Breast epithelium (tissue), 3 donors: ENCODE measurements at regions not wholly inside any gene's neighbourhood (a gene's known extent, or its start where the extent isn't known, plus 50 kb on each side); places are given as distances from the start of the nearest gene placed in this dataset.

Source experiments
- POLR2A ChIP-seq: fragments of 450-650 bp; IDR thresholded peaks from one replicate; pipeline ENCODE4 v1.6.1; 2016; ENCODE audit warnings: antibody characterized with exemption, mild to moderate bottlenecking, moderate library complexity
- TF ChIP-seq, protein P1 (sequence below), 3 donors: fragments of 450-650 bp; IDR thresholded peaks; one replicate each; pipeline ENCODE4 v1.5.1; 2016 to 2017; ENCODE audit warnings: antibody characterized with exemption in 3 of 3, mild to moderate bottlenecking in 3 of 3, moderate library complexity in 3 of 3

DNA sequence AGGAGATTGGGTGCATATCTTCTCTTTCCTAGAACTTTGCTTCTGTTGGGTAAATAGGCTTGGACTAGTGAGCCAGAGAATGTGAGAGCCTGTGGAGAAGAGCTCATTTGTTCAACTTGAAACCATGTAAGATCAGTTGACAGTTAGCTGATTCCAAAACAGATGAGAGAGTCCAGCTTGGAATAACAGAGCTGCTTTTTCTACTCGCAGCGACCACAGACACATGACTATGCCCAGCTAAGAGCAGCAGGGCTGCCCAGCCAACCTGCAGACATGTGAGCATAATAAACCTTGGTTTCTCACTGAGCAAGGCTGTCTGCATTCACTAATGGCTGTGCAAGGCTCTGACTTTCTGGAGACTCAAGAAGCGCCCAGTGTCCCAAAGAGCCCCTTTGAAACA, 209.2 kb downstream of the C12orf75 start:
- TF ChIP-seq, protein P1, sequence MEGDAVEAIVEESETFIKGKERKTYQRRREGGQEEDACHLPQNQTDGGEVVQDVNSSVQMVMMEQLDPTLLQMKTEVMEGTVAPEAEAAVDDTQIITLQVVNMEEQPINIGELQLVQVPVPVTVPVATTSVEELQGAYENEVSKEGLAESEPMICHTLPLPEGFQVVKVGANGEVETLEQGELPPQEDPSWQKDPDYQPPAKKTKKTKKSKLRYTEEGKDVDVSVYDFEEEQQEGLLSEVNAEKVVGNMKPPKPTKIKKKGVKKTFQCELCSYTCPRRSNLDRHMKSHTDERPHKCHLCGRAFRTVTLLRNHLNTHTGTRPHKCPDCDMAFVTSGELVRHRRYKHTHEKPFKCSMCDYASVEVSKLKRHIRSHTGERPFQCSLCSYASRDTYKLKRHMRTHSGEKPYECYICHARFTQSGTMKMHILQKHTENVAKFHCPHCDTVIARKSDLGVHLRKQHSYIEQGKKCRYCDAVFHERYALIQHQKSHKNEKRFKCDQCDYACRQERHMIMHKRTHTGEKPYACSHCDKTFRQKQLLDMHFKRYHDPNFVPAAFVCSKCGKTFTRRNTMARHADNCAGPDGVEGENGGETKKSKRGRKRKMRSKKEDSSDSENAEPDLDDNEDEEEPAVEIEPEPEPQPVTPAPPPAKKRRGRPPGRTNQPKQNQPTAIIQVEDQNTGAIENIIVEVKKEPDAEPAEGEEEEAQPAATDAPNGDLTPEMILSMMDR (IDR thresholded peaks at IDR 0.05), result no peak
- TF ChIP-seq POLR2A, result no peak
